Vagina (tissue), 2 donors: ENCODE measurements at regions not wholly inside any gene's neighbourhood (a gene's known extent, or its start where the extent isn't known, plus 50 kb on each side); places are given as distances from the start of the nearest gene placed in this dataset.

ENCODE experiments used
- DNase-seq, 2 donors: peaks; one replicate each; pipeline ENCODE4 v3.0.0-alpha.2; 2017; ENCODE audit errors: extremely low spot score in 2 of 2
- H3K27ac ChIP-seq: fragments of 200-600 bp; sonication (generic); one replicate; pipeline ENCODE4 v1.5.1; 2019
- H3K27me3 ChIP-seq: fragments of 200-600 bp; sonication (generic); one replicate; pipeline ENCODE4 v1.5.1; 2019
- H3K36me3 ChIP-seq, 2 donors: fragments of 200-600 bp; sonication (generic); one replicate each; pipeline ENCODE4 v1.5.1; 2017 to 2019
- H3K4me1 ChIP-seq: fragments of 200-600 bp; sonication (generic); one replicate; pipeline ENCODE4 v1.5.1; 2019
- H3K4me3 ChIP-seq, 2 donors: fragments of 200-600 bp; sonication (generic); 1 replicate in 1 of 2; 2 replicates in 1 of 2; pipeline ENCODE4 v1.5.1; 2016 to 2019
- H3K9me3 ChIP-seq: fragments of 200-600 bp; sonication (generic); one replicate; pipeline ENCODE4 v1.5.1; 2019
- POLR2A ChIP-seq, 2 donors: fragments of 450-650 bp; IDR thresholded peaks; one replicate each; pipeline ENCODE4 v1.6.1; 2017; ENCODE audit warnings: antibody characterized with exemption in 2 of 2, mild to moderate bottlenecking in 2 of 2, moderate library complexity in 2 of 2
- POLR2AphosphoS5 ChIP-seq, 2 donors: sonication (generic); formaldehyde crosslinking; IDR thresholded peaks; one replicate each; pipeline ENCODE4 v1.9.0; 2017; ENCODE audit warnings: antibody characterized with exemption in 2 of 2, mild to moderate bottlenecking in 2 of 2, low read depth in 1 of 2; ENCODE audit not compliant: insufficient read depth in 1 of 2
- intact Hi-C: fragments of 100-400 bp; cut with DNase I; formaldehyde crosslinking; loops from one replicate; pipeline ENCODE4 v1.15.1; 2023
- TF ChIP-seq, protein P1 (sequence below), 3 experiments: fragments of 450-650 bp in 2 of 3; fragments of 200-600 bp in 1 of 3; sonication (generic) in 1 of 3; IDR thresholded peaks; one replicate each; pipeline ENCODE4 v1.5.1; 2017 to 2019; ENCODE audit warnings: antibody characterized with exemption in 3 of 3, mild to moderate bottlenecking in 2 of 3, moderate library complexity in 2 of 3

DNA sequence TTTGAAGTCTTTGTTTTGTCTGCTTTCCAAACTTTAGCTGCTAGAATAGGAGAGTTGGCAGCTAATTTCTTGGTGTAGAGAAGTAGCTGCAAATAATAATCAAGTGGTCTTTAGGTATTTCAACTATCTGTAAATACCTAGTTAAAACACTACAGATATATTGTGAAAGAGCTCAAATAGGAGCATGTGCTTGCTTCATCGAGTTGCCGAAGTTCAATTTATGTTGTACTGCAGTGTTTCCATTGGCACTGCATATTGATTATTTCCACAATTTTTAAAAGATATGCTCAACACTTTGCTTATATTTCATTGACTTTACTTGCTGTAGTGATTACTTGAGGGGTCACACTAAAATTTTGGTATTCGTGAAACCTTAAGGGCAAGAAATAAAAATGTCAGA, 131.6 kb upstream of the BMP4 start:
- Histone ChIP-seq H3K27ac (no peak overlapping the region), H3K36me3 (no peaks in the 10 kb centered on the region), H3K9me3 (no peaks in the 10 kb centered on the region), H3K27me3 (no peaks in the 10 kb centered on the region), H3K4me3 (no peak overlapping the region), H3K4me1 (peaks cover 11% of the 10 kb centered on the region)
- DNase-seq, result no peak
- TF ChIP-seq POLR2AphosphoS5 (IDR thresholded peaks at IDR 0.05; ENCODE audit: insufficient read depth in 1 of 2, low read depth in 1 of 2) (no peak), POLR2A (IDR thresholded peaks at IDR 0.05) (no peak)
- TF ChIP-seq, protein P1, sequence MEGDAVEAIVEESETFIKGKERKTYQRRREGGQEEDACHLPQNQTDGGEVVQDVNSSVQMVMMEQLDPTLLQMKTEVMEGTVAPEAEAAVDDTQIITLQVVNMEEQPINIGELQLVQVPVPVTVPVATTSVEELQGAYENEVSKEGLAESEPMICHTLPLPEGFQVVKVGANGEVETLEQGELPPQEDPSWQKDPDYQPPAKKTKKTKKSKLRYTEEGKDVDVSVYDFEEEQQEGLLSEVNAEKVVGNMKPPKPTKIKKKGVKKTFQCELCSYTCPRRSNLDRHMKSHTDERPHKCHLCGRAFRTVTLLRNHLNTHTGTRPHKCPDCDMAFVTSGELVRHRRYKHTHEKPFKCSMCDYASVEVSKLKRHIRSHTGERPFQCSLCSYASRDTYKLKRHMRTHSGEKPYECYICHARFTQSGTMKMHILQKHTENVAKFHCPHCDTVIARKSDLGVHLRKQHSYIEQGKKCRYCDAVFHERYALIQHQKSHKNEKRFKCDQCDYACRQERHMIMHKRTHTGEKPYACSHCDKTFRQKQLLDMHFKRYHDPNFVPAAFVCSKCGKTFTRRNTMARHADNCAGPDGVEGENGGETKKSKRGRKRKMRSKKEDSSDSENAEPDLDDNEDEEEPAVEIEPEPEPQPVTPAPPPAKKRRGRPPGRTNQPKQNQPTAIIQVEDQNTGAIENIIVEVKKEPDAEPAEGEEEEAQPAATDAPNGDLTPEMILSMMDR (IDR thresholded peaks at IDR 0.05), result no peak
- intact Hi-C loops, result no loop called here

DNA sequence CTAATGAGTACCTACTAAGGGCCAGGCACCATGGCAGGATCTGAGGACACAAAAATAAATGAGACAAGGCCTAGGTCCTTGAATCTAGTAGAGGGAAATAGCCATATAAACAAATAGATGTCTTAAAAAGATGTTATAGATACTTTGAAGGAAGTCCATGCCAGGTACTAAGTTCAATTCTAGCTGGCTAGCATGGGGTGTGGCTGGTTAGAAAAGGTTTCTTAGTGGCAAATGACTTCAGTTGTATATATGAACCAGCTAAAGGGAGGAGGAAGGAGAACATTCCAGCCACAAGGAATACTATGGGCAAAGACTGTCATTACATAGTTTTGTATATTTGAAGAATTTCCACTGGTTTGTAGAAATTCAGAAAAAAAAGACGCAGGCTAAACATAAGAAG, 133.6 kb upstream of the BMP4 start:
- no peak for DNase-seq
- no peaks in the 10 kb centered on the region for H3K27me3 ChIP-seq
- no peak overlapping the region for H3K27ac ChIP-seq
- H3K36me3 ChIP-seq, result no peaks in the 10 kb centered on the region
- no peaks in the 10 kb centered on the region for H3K9me3 ChIP-seq
- intact Hi-C loops, result no loop called here
- peaks cover 11% of the 10 kb centered on the region for H3K4me1 ChIP-seq
- no peak overlapping the region for H3K4me3 ChIP-seq
- TF ChIP-seq POLR2AphosphoS5 (IDR thresholded peaks at IDR 0.05; ENCODE audit: insufficient read depth in 1 of 2, low read depth in 1 of 2) (no peak), POLR2A (IDR thresholded peaks at IDR 0.05) (no peak)
- TF ChIP-seq, protein P1 (IDR thresholded peaks at IDR 0.05), result no peak

DNA sequence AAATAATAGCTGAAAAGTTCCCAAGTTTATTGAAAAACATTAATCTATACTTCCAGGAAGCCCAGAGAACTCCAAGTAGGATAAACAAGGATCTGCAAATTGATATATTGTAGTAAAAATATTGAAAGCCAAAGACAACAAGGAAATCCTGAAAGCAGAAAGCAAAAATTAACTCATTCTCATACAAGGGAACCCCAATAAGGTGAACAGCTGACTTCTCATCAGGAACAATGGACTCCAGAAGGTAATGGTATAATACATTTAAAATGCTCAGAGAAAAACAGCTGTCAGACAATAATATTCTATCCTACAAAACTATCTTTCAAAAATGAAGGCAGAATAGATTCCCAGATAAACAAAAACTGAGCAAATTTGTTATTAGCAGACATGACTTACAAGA, 138.1 kb upstream of the BMP4 start:
- Histone ChIP-seq H3K36me3 (no peaks in the 10 kb centered on the region), H3K4me1 (no peaks in the 10 kb centered on the region), H3K4me3 (no peak overlapping the region), H3K9me3 (no peaks in the 10 kb centered on the region), H3K27me3 (no peaks in the 10 kb centered on the region), H3K27ac (no peak overlapping the region)
- intact Hi-C loops, result no loop called here
- TF ChIP-seq POLR2A (IDR thresholded peaks at IDR 0.05), result no peak
- TF ChIP-seq, protein P1 (IDR thresholded peaks at IDR 0.05), result no peak
- no peak for TF ChIP-seq POLR2AphosphoS5 (IDR thresholded peaks at IDR 0.05; ENCODE audit: insufficient read depth in 1 of 2, low read depth in 1 of 2)
- no peak for DNase-seq

DNA sequence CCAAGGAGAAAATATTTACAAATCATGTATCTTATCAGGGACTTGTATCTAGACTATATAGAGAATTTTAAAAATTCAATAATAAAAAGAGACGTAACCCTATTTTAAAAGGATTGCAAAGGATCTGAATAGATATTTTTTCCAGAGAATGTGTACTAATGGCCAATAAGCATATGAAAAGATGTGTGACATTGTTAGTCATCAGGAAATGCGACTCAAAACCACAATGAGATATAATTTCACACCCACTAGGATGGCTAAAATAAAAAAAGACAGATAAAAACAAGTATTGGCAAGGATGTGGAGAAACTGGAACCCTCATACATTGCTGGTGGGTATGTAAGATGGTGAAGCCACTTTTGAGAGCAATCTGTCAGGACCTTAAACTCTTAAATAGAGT, 141.9 kb upstream of the BMP4 start:
- Histone ChIP-seq H3K27ac (no peak overlapping the region), H3K36me3 (no peaks in the 10 kb centered on the region), H3K4me1 (no peaks in the 10 kb centered on the region), H3K4me3 (no peak overlapping the region), H3K9me3 (no peaks in the 10 kb centered on the region), H3K27me3 (no peaks in the 10 kb centered on the region)
- TF ChIP-seq POLR2AphosphoS5 (IDR thresholded peaks at IDR 0.05; ENCODE audit: insufficient read depth in 1 of 2, low read depth in 1 of 2) (no peak), POLR2A (IDR thresholded peaks at IDR 0.05) (no peak)
- TF ChIP-seq, protein P1 (IDR thresholded peaks at IDR 0.05), result no peak
- intact Hi-C loops, result no loop called here
- DNase-seq, result no peak

DNA sequence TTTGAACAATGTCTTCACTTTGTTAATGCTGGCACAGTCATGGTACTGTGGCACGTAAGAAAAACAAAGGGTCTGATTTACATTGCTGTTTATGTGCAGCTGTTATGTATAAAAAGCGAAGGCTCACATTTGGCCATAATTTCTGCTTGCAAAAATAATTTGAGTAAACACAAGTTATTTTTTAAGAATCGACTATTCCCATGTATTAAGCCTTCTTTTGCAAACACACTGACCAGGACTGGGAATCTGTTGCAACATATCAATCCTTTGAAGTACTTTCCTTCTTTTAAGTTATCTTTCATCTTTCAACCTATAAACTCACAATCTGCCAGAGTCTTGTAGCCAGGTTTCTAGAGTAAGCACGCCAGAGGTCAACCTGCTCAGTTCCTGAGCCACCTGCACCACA, 145.4 kb upstream of the BMP4 start:
- no peak for DNase-seq
- Histone ChIP-seq H3K4me1 (no peaks in the 10 kb centered on the region), H3K27ac (no peak overlapping the region), H3K36me3 (no peaks in the 10 kb centered on the region), H3K27me3 (no peaks in the 10 kb centered on the region), H3K4me3 (no peak overlapping the region), H3K9me3 (no peaks in the 10 kb centered on the region)
- TF ChIP-seq POLR2AphosphoS5 (IDR thresholded peaks at IDR 0.05; ENCODE audit: insufficient read depth in 1 of 2, low read depth in 1 of 2), result no peak
- no peak for TF ChIP-seq POLR2A (IDR thresholded peaks at IDR 0.05)
- TF ChIP-seq, protein P1 (IDR thresholded peaks at IDR 0.05), result no peak
- intact Hi-C loops, result no loop called here
